ENCODE measurements at regions not wholly inside any gene's neighbourhood (a gene's known extent, or its start where the extent isn't known, plus 50 kb on each side); places are given as distances from the start of the nearest gene placed in this dataset.

- TF ChIP-seq EGR1 (IDR thresholded peaks at IDR 0.05; ENCODE audit: borderline replicate concordance, low read depth, low read length) (no peak), CHD1 (IDR thresholded peaks at IDR 0.05; ENCODE audit: low read depth, low read length) (no peak), TAF1 (IDR thresholded peaks at IDR 0.05; ENCODE audit: low read depth, low read length) (no peak), BACH1 (IDR thresholded peaks at IDR 0.05; ENCODE audit: low read length) (no peak), RBBP5 (IDR thresholded peaks at IDR 0.05; ENCODE audit: borderline replicate concordance, low read depth, low read length) (no peak), SIX5 (IDR thresholded peaks at IDR 0.05; ENCODE audit: low read depth, low read length) (no peak), HDAC6 (IDR thresholded peaks at IDR 0.05; ENCODE audit: low read depth, low read length) (no peak), SP4 (IDR thresholded peaks at IDR 0.05; ENCODE audit: low read length) (no peak), NRF1 (IDR thresholded peaks at IDR 0.05; ENCODE audit: low read depth, low read length) (no peak)
- TF ChIP-seq, protein P1, sequence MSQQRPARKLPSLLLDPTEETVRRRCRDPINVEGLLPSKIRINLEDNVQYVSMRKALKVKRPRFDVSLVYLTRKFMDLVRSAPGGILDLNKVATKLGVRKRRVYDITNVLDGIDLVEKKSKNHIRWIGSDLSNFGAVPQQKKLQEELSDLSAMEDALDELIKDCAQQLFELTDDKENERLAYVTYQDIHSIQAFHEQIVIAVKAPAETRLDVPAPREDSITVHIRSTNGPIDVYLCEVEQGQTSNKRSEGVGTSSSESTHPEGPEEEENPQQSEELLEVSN (IDR thresholded peaks at IDR 0.05) = no peak
These were observed 244.0 kb upstream of the SMIM31 start (continued) for GRCh38 chr4:164509951-164510350.

All from H1 (cell line).